ENCODE measurements at regions not wholly inside any gene's neighbourhood (a gene's known extent, or its start where the extent isn't known, plus 50 kb on each side); places are given as distances from the start of the nearest gene placed in this dataset.
"Not testable (repeated sequence)": the region's sequence is repeated elsewhere in the genome, so short reads cannot be mapped to it uniquely, and the experiment has no call there.

- TF ChIP-seq, protein P1, sequence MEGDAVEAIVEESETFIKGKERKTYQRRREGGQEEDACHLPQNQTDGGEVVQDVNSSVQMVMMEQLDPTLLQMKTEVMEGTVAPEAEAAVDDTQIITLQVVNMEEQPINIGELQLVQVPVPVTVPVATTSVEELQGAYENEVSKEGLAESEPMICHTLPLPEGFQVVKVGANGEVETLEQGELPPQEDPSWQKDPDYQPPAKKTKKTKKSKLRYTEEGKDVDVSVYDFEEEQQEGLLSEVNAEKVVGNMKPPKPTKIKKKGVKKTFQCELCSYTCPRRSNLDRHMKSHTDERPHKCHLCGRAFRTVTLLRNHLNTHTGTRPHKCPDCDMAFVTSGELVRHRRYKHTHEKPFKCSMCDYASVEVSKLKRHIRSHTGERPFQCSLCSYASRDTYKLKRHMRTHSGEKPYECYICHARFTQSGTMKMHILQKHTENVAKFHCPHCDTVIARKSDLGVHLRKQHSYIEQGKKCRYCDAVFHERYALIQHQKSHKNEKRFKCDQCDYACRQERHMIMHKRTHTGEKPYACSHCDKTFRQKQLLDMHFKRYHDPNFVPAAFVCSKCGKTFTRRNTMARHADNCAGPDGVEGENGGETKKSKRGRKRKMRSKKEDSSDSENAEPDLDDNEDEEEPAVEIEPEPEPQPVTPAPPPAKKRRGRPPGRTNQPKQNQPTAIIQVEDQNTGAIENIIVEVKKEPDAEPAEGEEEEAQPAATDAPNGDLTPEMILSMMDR (IDR thresholded peaks at IDR 0.05; ENCODE audit: borderline replicate concordance, extremely low read depth, insufficient read depth), result no peak
- no peak for FAIRE-seq
- Histone ChIP-seq H3K36me3 (ENCODE audit: control insufficient read depth in 2 of 3, insufficient read depth in 3 of 3, low read length in 3 of 3) (no peaks in the 10 kb centered on the region), H3K9me3 (ENCODE audit: control insufficient read depth in 2 of 3, insufficient read depth in 1 of 3, low read length in 3 of 3) (no peaks in the 10 kb centered on the region), H3K4me1 (ENCODE audit: control insufficient read depth in 2 of 3, insufficient read depth in 2 of 3, low read depth in 1 of 3, low read length in 3 of 3) (no peaks in the 10 kb centered on the region), H3K9ac (ENCODE audit: low read length in 3 of 3) (no peak overlapping the region), H3K4me3 (ENCODE audit: low read length in 3 of 3) (no peak overlapping the region), H3K27ac (ENCODE audit: low read depth in 2 of 2, low read length in 2 of 2) (no peak overlapping the region), H3K27me3 (ENCODE audit: control insufficient read depth, insufficient read depth, low read length) (no peaks in the 10 kb centered on the region)
- DNase-seq, result no peak
- intact Hi-C loops (cut with DNase I), result no loop called here
Measured at GRCh38 chr14:59055006-59055405, 133.5 kb upstream of the DAAM1 start.

DNA sequence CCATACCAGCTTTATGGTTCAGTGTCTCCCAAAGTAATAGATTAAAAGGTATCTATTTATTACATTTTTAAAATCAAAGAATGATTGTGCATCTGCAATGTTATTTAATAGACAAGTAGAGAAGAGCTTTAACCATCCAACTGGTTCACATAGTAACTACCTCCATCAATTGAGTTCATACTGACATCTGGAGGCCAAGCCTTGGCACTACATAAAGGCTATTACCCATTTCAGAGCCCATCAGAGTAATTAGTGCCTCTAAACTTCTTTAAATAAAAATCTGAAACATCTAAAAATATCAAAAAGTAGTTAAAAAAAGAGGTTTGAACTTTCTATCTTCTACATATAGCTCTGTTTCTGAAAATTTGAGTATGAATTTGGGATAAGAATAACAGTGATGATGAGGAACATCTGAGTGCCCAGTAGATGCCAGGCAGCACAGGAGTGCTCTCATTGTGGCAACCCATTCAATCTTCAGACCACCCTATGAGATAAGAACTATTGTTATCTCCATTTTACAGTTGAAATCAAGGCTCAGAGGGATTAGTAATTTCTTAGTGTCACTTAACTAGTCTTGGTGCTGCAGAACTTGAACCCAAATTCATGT is 132.9 kb upstream of the DAAM1 start:
- peak in 3 of 5 donors; percentile 24 to 78 (median 61) for DNase-seq
- peak; percentile 84 for FAIRE-seq

DNA sequence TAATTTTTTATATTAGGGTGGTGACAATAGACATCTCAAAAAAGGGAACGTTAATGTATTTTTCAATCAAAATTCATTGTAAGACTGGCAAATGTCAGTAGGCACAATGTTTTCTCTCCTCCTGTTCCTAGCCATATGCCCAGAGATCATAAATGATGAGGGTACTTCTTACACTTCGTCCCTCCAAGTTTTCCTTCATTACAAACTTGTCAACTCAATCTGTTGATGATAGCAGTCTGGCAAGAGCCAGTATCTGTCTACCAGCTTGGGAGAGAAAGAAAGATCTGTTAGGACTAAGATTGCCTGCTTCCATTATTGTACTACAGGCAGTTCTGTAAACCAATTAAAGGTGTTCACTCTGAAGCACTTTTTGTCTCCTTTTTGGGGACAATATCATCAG is 130.9 kb upstream of the DAAM1 start:
- DNase-seq (no peak), FAIRE-seq (no peak)
- no peaks in the 10 kb centered on the region for H3K9me3 ChIP-seq (ENCODE audit: control insufficient read depth in 2 of 3, insufficient read depth in 1 of 3, low read length in 3 of 3)
- no peaks in the 10 kb centered on the region for H3K36me3 ChIP-seq (ENCODE audit: control insufficient read depth in 2 of 3, insufficient read depth in 3 of 3, low read length in 3 of 3)
- no peak overlapping the region for H3K27ac ChIP-seq (ENCODE audit: low read depth in 2 of 2, low read length in 2 of 2)
- no peaks in the 10 kb centered on the region for H3K27me3 ChIP-seq (ENCODE audit: control insufficient read depth, insufficient read depth, low read length)
- H3K9ac ChIP-seq (ENCODE audit: low read length in 3 of 3), result no peak overlapping the region
- no peak overlapping the region for H3K4me3 ChIP-seq (ENCODE audit: low read length in 3 of 3)
- intact Hi-C loops (cut with DNase I), result no loop called here
- TF ChIP-seq, protein P1 (IDR thresholded peaks at IDR 0.05; ENCODE audit: borderline replicate concordance, extremely low read depth, insufficient read depth), result no peak
- H3K4me1 ChIP-seq (ENCODE audit: control insufficient read depth in 2 of 3, insufficient read depth in 2 of 3, low read depth in 1 of 3, low read length in 3 of 3), result peaks cover 0 to 4% (median 0%) of the 10 kb centered on the region in 3 donors

More for the DNA sequence above, 132.9 kb upstream of the DAAM1 start:
- H3K4me1 ChIP-seq (ENCODE audit: control insufficient read depth in 2 of 3, insufficient read depth in 2 of 3, low read depth in 1 of 3, low read length in 3 of 3), result no peaks in the 10 kb centered on the region
- TF ChIP-seq, protein P1 (IDR thresholded peaks at IDR 0.05; ENCODE audit: borderline replicate concordance, extremely low read depth, insufficient read depth), result peak; percentile 79
- intact Hi-C loops (cut with DNase I), result no loop called here
- no peak overlapping the region for H3K27ac ChIP-seq (ENCODE audit: low read depth in 2 of 2, low read length in 2 of 2)
- H3K9ac ChIP-seq (ENCODE audit: low read length in 3 of 3), result no peak overlapping the region
- no peaks in the 10 kb centered on the region for H3K36me3 ChIP-seq (ENCODE audit: control insufficient read depth in 2 of 3, insufficient read depth in 3 of 3, low read length in 3 of 3)
- H3K9me3 ChIP-seq (ENCODE audit: control insufficient read depth in 2 of 3, insufficient read depth in 1 of 3, low read length in 3 of 3), result no peaks in the 10 kb centered on the region
- H3K4me3 ChIP-seq (ENCODE audit: low read length in 3 of 3), result no peak overlapping the region
- H3K27me3 ChIP-seq (ENCODE audit: control insufficient read depth, insufficient read depth, low read length), result no peaks in the 10 kb centered on the region

- H3K9ac ChIP-seq (ENCODE audit: low read length in 3 of 3); H3K27ac ChIP-seq (ENCODE audit: low read depth in 2 of 2, low read length in 2 of 2); H3K36me3 ChIP-seq (ENCODE audit: control insufficient read depth in 2 of 3, insufficient read depth in 3 of 3, low read length in 3 of 3); H3K4me3 ChIP-seq (ENCODE audit: low read length in 3 of 3); H3K9me3 ChIP-seq (ENCODE audit: control insufficient read depth in 2 of 3, insufficient read depth in 1 of 3, low read length in 3 of 3); H3K27me3 ChIP-seq (ENCODE audit: control insufficient read depth, insufficient read depth, low read length); H3K4me1 ChIP-seq (ENCODE audit: control insufficient read depth in 2 of 3, insufficient read depth in 2 of 3, low read depth in 1 of 3, low read length in 3 of 3); FAIRE-seq; intact Hi-C loops (cut with DNase I): not testable (repeated sequence)
- peak in 1 of 5 donors; percentile 17 for DNase-seq
Measured at GRCh38 chr14:59058776-59059175, 129.7 kb upstream of the DAAM1 start.

Data from kidney (tissue), 13 donors.